ENCODE measurements at regions not wholly inside any gene's neighbourhood (a gene's known extent, or its start where the extent isn't known, plus 50 kb on each side); places are given as distances from the start of the nearest gene placed in this dataset.
"Not testable (repeated sequence)": the region's sequence is repeated elsewhere in the genome, so short reads cannot be mapped to it uniquely, and the experiment has no call there.

- no peak for TF ChIP-seq CTCF (IDR thresholded peaks at IDR 0.05; ENCODE audit: low read depth, low read length, missing control alignments)
- H3K4me3 ChIP-seq (replicated peaks; ENCODE audit: low read depth, low read length): no peak overlapping the region
- DNase-seq (ENCODE audit: extremely low read depth, low read depth): no peak
These were observed 50.1 kb upstream of the SIRPA start for GRCh38 chr20:1845163-1845523.

- TF ChIP-seq CTCF (IDR thresholded peaks at IDR 0.05; ENCODE audit: low read depth, low read length, missing control alignments): no peak
- H3K4me3 ChIP-seq (replicated peaks; ENCODE audit: low read depth, low read length): no peak overlapping the region
- peak; percentile 37 for DNase-seq (ENCODE audit: extremely low read depth, low read depth)
These were observed 50.7 kb upstream of the SIRPA start for GRCh38 chr20:1844325-1845162.

- no peak for DNase-seq (ENCODE audit: extremely low read depth, low read depth)
- H3K4me3 ChIP-seq (replicated peaks; ENCODE audit: low read depth, low read length): no peak overlapping the region
- no peak for TF ChIP-seq CTCF (IDR thresholded peaks at IDR 0.05; ENCODE audit: low read depth, low read length, missing control alignments)
These were observed 52.9 kb upstream of the SIRPA start for GRCh38 chr20:1842281-1842680.

- no peak for DNase-seq (ENCODE audit: extremely low read depth, low read depth)
- TF ChIP-seq CTCF (IDR thresholded peaks at IDR 0.05; ENCODE audit: low read depth, low read length, missing control alignments): no peak
- H3K4me3 ChIP-seq (replicated peaks; ENCODE audit: low read depth, low read length): no peak overlapping the region
These were observed 53.6 kb upstream of the SIRPA start for GRCh38 chr20:1841554-1842140.

GRCh38 chr20:1840817-1841553 lies 54.2 kb upstream of the SIRPA start:
- no peak for TF ChIP-seq CTCF (IDR thresholded peaks at IDR 0.05; ENCODE audit: low read depth, low read length, missing control alignments)
- DNase-seq (ENCODE audit: extremely low read depth, low read depth): no peak
- H3K4me3 ChIP-seq (replicated peaks; ENCODE audit: low read depth, low read length): no peak overlapping the region

GRCh38 chr20:1839376-1840317 lies 55.6 kb upstream of the SIRPA start:
- not testable (repeated sequence) for H3K4me3 ChIP-seq (replicated peaks; ENCODE audit: low read depth, low read length); DNase-seq (ENCODE audit: extremely low read depth, low read depth)

All from HFF-Myc (cell line).